Left cardiac atrium (tissue), 4 donors: ENCODE measurements at regions not wholly inside any gene's neighbourhood (a gene's known extent, or its start where the extent isn't known, plus 50 kb on each side); places are given as distances from the start of the nearest gene placed in this dataset.

Experiments
- ATAC-seq, 2 donors: fragments of 200-7000 bp; cut with Tn5 transposase; one replicate each; pipeline ENCODE4 v1.9.1; 2020; ENCODE audit warnings: mild to moderate bottlenecking in 2 of 2, moderate library complexity in 2 of 2
- DNase-seq: peaks from one replicate; pipeline ENCODE4 v3.0.0-alpha.2; 2020
- intact Hi-C, 2 donors: fragments of 100-400 bp; cut with DNase I; formaldehyde crosslinking; loops; one replicate each; pipeline versions ENCODE4 v1.14.1 to v1.15.1; 2022 to 2023
- donor health status: DM: no; HTN: yes; CAD: no.
- donor health status: DM: no; HTN: yes; CAD: no; lungs with severe emphysema.
- donor health status: DM: yes; HTN: yes; CAD: no.
- donor health status: Dilated cardiomyopathy.

DNA sequence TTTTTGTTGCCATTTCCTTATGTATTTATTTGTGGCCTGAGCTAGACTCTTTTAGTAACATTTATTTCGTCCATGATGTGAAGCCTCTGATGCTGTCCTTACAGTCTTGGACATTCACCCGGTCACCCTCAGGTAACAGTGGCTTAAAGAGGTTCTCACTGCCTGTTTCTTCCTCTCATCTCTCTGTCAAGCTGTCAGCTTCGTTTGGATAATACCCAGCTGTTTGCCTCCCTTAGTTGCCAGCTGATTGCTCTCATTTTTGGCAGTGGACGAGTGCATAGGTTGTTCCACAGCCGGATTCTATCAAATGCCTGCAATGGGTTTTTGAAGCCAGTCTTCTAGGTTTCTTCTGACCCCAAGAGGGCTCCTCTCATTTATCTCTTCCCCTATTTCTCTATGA lies 427.7 kb downstream of the MED10 start:
- intact Hi-C loops = no loop called here
- DNase-seq (no peak), ATAC-seq (no peak)

- DNase-seq (no peak), ATAC-seq (no peak)
- intact Hi-C loops = no loop called here
Measured at GRCh38 chr5:5941486-5941885, 436.9 kb downstream of the MED10 start.

DNA sequence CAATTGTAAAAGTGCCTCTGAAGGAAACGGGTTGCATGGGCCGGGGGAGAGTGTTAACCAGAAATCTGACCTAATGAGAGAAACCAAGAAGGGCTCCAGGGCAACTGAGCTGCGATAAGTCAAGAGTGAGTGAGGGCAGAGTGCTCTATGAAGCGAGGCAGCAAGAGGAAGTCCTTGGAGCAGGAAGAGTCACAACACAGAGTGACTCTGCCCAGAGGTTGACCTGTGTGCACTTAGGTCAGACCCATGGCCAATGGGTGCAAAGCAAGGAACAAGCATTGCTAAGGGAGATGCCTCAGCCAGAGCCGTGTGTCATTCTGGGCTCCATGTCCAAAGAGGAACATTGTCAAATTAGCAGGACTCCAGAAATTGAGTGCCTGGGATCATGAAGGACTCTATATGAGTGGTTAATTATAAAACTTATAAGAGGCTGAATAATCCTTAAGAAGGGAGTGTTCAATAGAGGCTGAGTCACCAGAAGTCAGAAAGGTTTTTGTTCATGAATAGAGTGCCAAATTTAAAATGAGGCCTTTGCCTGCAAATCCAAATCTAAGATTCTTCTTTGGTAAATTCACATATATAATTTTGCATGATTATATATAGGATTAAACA lies 438.5 kb downstream of the MED10 start:
- intact Hi-C loops = no loop called here
- ATAC-seq = no peak
- DNase-seq = no peak

GRCh38 chr5:5933651-5934050 lies 444.7 kb downstream of the MED10 start:
- intact Hi-C loops = no loop called here
- ATAC-seq (no peak), DNase-seq (no peak)

- no peak for ATAC-seq
- intact Hi-C loops = no loop called here
- DNase-seq = no peak
Measured at GRCh38 chr5:5932824-5933223, 445.5 kb downstream of the MED10 start.

- intact Hi-C loops = no loop called here
- DNase-seq (no peak), ATAC-seq (no peak)
Measured at GRCh38 chr5:5930561-5930960, 447.8 kb downstream of the MED10 start.

GRCh38 chr5:5929291-5930020 lies 448.9 kb downstream of the MED10 start:
- DNase-seq (no peak), ATAC-seq (no peak)
- intact Hi-C loops = no loop called here

DNA sequence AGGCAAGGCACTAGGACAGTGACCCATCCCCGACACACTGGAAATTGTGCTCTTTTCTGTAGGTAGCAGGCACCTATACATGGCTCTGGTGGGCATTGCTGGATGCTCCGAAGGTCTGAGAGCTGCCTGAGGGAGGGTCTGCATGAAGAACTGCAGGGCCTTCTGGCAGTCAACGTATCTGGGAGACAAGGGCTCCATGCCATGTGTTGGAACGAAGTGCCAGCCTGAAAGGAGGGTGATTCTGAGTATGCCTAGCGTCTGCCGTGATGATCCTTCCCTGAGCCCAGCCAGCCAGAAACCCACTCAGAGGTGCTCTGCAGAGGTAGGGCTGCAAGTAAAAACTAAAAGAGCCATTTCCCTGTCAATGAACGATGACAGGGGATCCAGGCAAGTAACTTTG lies 453.2 kb downstream of the MED10 start:
- DNase-seq (no peak), ATAC-seq (no peak)
- intact Hi-C loops = no loop called here

DNA sequence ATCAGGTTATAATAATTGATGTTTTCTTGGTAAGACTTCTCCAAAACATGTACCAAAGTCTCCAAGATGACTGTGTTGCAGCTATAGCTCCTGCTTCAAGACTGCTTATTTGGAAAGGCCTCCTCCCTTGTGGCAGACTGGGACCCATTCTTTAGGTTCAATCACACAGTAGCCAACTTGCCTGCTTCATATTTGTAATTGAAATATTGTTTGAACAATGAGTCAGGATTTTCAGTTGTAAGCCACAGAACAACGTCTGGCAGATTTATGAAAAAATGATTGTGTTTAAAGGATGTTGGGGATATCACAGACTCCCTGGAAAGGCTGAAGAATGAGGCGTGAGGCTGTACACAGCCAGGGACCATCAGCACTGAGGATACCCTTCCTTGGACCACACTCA lies 458.9 kb downstream of the MED10 start:
- intact Hi-C loops = no loop called here
- ATAC-seq = no peak
- no peak for DNase-seq

DNA sequence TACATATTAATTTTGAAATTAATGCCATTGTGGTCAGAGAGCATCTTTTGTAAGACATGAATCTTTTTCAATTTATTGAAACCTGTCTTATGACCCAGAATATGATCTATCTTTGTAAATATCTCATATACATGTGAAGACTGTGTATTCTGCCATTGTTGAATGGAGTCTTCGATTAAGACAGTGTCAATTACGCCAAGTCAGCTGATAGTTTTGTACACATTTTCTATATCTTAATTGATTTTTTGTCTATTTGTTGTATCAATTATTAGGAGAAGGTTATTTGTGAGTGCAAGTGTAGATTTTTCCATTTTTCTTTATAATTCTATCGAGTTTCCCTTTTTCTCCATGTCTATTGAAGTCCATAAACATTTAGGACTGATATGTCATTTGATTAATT lies 471.6 kb downstream of the MED10 start:
- DNase-seq (no peak), ATAC-seq (no peak)
- intact Hi-C loops = no loop called here

GRCh38 chr5:5905186-5905585 lies 473.2 kb downstream of the MED10 start:
- DNase-seq (no peak), ATAC-seq (no peak)
- intact Hi-C loops = no loop called here

- DNase-seq (no peak), ATAC-seq (no peak)
- intact Hi-C loops = no loop called here
Measured at GRCh38 chr5:5904113-5904512, 474.2 kb downstream of the MED10 start.

DNA sequence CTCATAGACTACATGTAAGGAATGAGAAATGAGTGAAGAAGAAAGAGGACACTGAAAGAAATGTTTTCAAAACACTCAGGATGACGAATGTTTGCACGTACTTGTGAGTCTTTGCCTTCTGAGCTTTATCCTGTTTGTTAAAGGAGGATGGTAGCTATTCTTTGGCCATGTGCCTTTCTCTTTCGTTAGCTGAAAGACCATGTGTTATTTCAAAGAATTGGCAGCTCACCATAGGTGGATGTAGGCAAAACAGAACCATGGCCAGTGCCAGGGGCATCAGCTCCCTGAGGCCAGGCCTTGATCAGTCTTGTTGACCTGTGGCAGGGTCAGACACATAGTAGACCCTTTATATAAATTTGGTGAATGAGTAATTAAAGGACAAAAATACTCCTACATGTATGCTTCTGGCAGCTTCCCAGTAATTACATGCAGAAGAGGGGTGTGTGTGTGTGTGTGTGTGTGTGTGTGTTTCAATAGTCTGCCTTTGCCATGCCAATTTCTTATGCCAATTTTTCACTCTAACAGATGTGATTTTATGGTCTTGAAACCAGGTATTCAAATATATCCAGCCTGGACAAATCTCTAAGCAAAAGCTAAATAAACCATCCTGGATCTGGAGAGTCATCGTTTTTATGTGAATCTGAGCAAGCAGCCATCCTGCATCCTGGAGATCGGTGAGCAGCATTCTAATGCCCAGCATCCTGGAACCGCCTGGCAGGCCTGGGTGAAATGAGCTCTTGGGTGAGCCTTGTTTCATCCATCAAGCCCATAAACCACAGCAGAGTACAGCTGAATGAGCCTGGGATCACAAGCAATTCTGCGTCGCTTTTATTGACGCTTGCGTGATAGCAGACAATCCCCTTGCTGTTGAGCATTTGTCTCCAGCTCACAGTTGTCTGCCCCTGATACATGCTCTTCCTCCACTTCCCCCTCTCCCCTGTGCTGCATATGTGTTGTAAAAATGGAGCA lies 475.4 kb downstream of the MED10 start:
- DNase-seq (no peak), ATAC-seq (no peak)
- intact Hi-C loops = no loop called here

DNA sequence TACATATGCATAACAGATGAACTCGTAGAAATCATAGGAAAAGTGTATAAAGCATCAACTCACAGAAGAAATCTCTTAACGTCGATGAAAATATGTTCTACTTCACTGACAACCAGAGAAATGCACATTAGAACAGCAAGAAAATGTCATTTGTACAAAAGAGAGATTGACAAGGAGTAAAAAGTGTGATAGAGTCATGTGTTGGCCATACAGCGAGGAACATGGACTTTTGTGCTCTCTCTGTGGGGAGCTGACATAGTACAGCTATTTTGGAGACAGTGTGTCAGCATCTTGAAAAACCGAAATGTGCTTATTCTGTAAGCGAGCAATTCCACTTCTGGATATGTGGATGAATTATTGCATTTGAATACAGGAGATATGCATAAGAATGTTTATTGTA lies 477.9 kb downstream of the ICE1 start:
- no peak for ATAC-seq
- intact Hi-C loops = no loop called here

DNA sequence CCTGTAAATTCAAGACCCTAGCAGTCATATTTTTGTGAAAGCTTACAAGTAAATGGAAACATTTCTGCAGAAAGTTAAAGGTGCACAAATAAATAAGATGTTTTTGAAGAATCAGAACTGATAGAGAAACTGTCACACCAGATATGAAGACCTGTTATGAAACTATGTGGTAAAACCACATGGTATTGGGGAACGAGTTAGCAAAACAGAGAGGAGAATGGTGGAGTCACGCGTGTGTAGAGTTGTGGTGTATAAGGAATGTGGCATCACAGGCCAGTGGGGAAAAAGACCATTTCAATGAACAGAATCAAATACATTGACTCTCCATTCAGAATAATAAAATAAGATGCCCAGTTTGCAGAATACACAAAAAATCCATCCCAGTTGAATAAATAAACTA lies 477.2 kb downstream of the ICE1 start:
- no peak for ATAC-seq
- intact Hi-C loops = no loop called here
- no peak for DNase-seq

More for the DNA sequence above, 477.9 kb downstream of the ICE1 start:
- no peak for DNase-seq

GRCh38 chr5:5888284-5888683 lies 465.8 kb downstream of the ICE1 start:
- intact Hi-C loops = loop anchor here in 1 of 2 donors (10.0 kb wide), 1 partner anchor 393 kb away; no protein-coding TSS in a partner anchor
- ATAC-seq (no peak), DNase-seq (no peak)

DNA sequence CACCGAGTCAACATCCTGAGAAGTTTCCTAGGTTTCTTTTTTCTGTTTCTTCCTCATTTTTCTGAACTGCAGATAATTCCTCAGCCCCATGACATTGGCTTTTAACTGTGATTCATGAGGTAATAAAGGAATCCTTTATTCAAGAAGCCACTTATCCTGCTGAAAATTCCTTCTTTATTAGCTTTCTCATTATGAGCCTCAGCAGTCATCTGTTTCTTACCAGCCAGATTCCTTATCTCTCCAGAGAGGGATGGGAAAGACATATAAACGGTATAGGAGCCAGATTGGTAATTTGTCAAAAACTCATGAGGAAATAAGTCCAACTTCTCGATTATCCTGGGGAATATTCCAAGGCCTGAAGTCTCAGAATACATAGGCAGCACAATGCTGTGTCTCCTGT lies 465.4 kb downstream of the ICE1 start:
- ATAC-seq (no peak), DNase-seq (no peak)
- intact Hi-C loops = loop anchor here in 1 of 2 donors (10.0 kb wide), 1 partner anchor 393 kb away; no protein-coding TSS in a partner anchor

GRCh38 chr5:5886812-5887486 lies 464.5 kb downstream of the ICE1 start:
- ATAC-seq (peak in 1 of 2 donors; percentile 45), DNase-seq (no peak)
- intact Hi-C loops = loop anchor here in 1 of 2 donors (10.0 kb wide), 1 partner anchor 392 kb away; no protein-coding TSS in a partner anchor

GRCh38 chr5:5886353-5886752 lies 463.9 kb downstream of the ICE1 start:
- intact Hi-C loops = loop anchor here in 1 of 2 donors (10.0 kb wide), 1 partner anchor 392 kb away; no protein-coding TSS in a partner anchor
- ATAC-seq = no peak

More at GRCh38 chr5:5886353-5886752, 463.9 kb downstream of the ICE1 start:
- DNase-seq = no peak
